NCI-H187 treated with DMSO at 0.1 percent for 48 hours (cell line): ENCODE measurements at regions not wholly inside any gene's neighbourhood (a gene's known extent, or its start where the extent isn't known, plus 50 kb on each side); places are given as distances from the start of the nearest gene placed in this dataset.

Source experiments
- DNase-seq: peaks from one replicate; lab custom pipeline; 2025; lab: John Stamatoyannopoulos, UW

- DNase-seq, result no peak
These were observed 807.4 kb upstream of the ADGRL2 start for GRCh38 chr1:80993154-80993980.

- no peak for DNase-seq
These were observed 811.3 kb upstream of the ADGRL2 start for GRCh38 chr1:80989455-80989854.

- DNase-seq, result no peak
These were observed 811.8 kb upstream of the ADGRL2 start for GRCh38 chr1:80988926-80989325.

- DNase-seq, result no peak
These were observed 812.9 kb upstream of the ADGRL2 start for GRCh38 chr1:80987824-80988223.

- no peak for DNase-seq
These were observed 813.6 kb upstream of the ADGRL2 start for GRCh38 chr1:80987106-80987505.

- DNase-seq, result no peak
These were observed 817.9 kb upstream of the ADGRL2 start for GRCh38 chr1:80982831-80983230.

- no peak for DNase-seq
These were observed 827.6 kb upstream of the ADGRL2 start for GRCh38 chr1:80973101-80973500.

- no peak for DNase-seq
These were observed 834.5 kb upstream of the ADGRL2 start for GRCh38 chr1:80966266-80966665.

- DNase-seq, result no peak
These were observed 838.2 kb upstream of the ADGRL2 start for GRCh38 chr1:80962564-80962963.

- DNase-seq, result no peak
These were observed 839.1 kb upstream of the ADGRL2 start for GRCh38 chr1:80961464-80962190.

GRCh38 chr1:80933346-80933745, 867.4 kb upstream of the ADGRL2 start:
- no peak for DNase-seq

- DNase-seq, result no peak
These were observed 869.6 kb upstream of the ADGRL2 start for GRCh38 chr1:80931178-80931577.

- no peak for DNase-seq
These were observed 870.7 kb upstream of the ADGRL2 start for GRCh38 chr1:80929868-80930508.

- no peak for DNase-seq
These were observed 874.2 kb upstream of the ADGRL2 start for GRCh38 chr1:80926531-80926930.

- no peak for DNase-seq
These were observed 875.5 kb upstream of the ADGRL2 start for GRCh38 chr1:80925130-80925805.

- DNase-seq, result no peak
These were observed 876.4 kb upstream of the ADGRL2 start for GRCh38 chr1:80924290-80924689.

GRCh38 chr1:80922906-80923305, 877.8 kb upstream of the ADGRL2 start:
- no peak for DNase-seq

GRCh38 chr1:80919426-80919825, 881.3 kb upstream of the ADGRL2 start:
- no peak for DNase-seq

GRCh38 chr1:80918380-80918779, 882.4 kb upstream of the ADGRL2 start:
- DNase-seq, result no peak

GRCh38 chr1:80917826-80918225, 882.9 kb upstream of the ADGRL2 start:
- DNase-seq, result no peak

- no peak for DNase-seq
These were observed 883.5 kb upstream of the ADGRL2 start for GRCh38 chr1:80917225-80917624.

GRCh38 chr1:80915491-80915890, 885.2 kb upstream of the ADGRL2 start:
- DNase-seq, result no peak
